Neural progenitor cell (in vitro differentiated cells): ENCODE measurements at regions not wholly inside any gene's neighbourhood (a gene's known extent, or its start where the extent isn't known, plus 50 kb on each side); places are given as distances from the start of the nearest gene placed in this dataset.

ENCODE experiments used
- DNase-seq: peaks from one replicate; pipeline ENCODE4 v3.0.0-alpha.2; 2016; ENCODE audit warnings: low spot score
- H2AFZ ChIP-seq: fragments of 200-600 bp; sonication (generic); replicated peaks from 2 replicates; pipeline ENCODE4 v1.6.1; 2016; ENCODE audit warnings: antibody characterized with exemption
- H3F3A ChIP-seq: fragments of 200-600 bp; sonication (generic); 2 replicates; pipeline ENCODE4 v1.6.1; 2016; ENCODE audit warnings: antibody characterized with exemption, low read depth
- H3K27ac ChIP-seq: fragments of 200-600 bp; sonication (generic); 2 replicates; pipeline ENCODE4 v1.5.1; 2016; ENCODE audit warnings: mild to moderate bottlenecking
- H3K27me3 ChIP-seq: fragments of 200-600 bp; sonication (generic); 2 replicates; pipeline ENCODE4 v1.6.1; 2016; ENCODE audit warnings: mild to moderate bottlenecking, moderate library complexity
- H3K36me3 ChIP-seq: fragments of 200-600 bp; sonication (generic); 2 replicates; pipeline ENCODE4 v1.5.1; 2016
- H3K4me1 ChIP-seq: fragments of 200-600 bp; sonication (generic); 2 replicates; pipeline ENCODE4 v1.6.1; 2016; ENCODE audit warnings: mixed run types
- H3K4me2 ChIP-seq: fragments of 200-600 bp; sonication (generic); 2 replicates; pipeline ENCODE4 v1.6.1; 2016
- H3K4me3 ChIP-seq: fragments of 200-600 bp; sonication (generic); 2 replicates; pipeline ENCODE4 v1.5.1; 2016
- H3K79me2 ChIP-seq: fragments of 200-600 bp; sonication (generic); 2 replicates; pipeline ENCODE4 v1.6.1; 2016; ENCODE audit warnings: low read depth
- H3K9ac ChIP-seq: fragments of 200-600 bp; sonication (generic); 2 replicates; pipeline ENCODE4 v1.6.1; 2016
- H3K9me3 ChIP-seq: fragments of 200-600 bp; sonication (generic); 2 replicates; pipeline ENCODE4 v1.5.1; 2016; ENCODE audit warnings: low read depth
- H4K20me1 ChIP-seq: fragments of 200-600 bp; sonication (generic); 2 replicates; pipeline ENCODE4 v1.6.1; 2016; ENCODE audit warnings: low read depth
- H3K27ac Mint-ChIP-seq: 3 replicates; pipeline ENCODE4 v1.8.0; 2021; ENCODE audit warnings: mixed read lengths
- H3K27me3 Mint-ChIP-seq: 2 replicates; pipeline ENCODE4 v1.8.0; 2022; ENCODE audit warnings: low read depth, mild to moderate bottlenecking, inconsistent platforms, moderate library complexity, mixed read lengths; ENCODE audit not compliant: insufficient read depth
- H3K36me3 Mint-ChIP-seq: 3 replicates; pipeline ENCODE4 v1.8.0; 2021; ENCODE audit warnings: mixed read lengths
- H3K4me1 Mint-ChIP-seq: 3 replicates; pipeline ENCODE4 v1.8.0; 2021; ENCODE audit warnings: mixed read lengths
- H3K4me3 Mint-ChIP-seq: 3 replicates; pipeline ENCODE4 v1.8.0; 2021; ENCODE audit warnings: mild to moderate bottlenecking, moderate library complexity, mixed read lengths
- H3K9me3 Mint-ChIP-seq: 3 replicates; pipeline ENCODE4 v1.8.0; 2020; ENCODE audit warnings: mixed read lengths
- CTCF ChIP-seq: fragments of 200-600 bp; sonication (generic); IDR thresholded peaks from 2 replicates; pipeline ENCODE4 v1.5.1; 2017; ENCODE audit warnings: antibody characterized with exemption, mild to moderate bottlenecking
- EZH2 ChIP-seq: fragments of 200-600 bp; sonication (generic); IDR thresholded peaks from 2 replicates; pipeline ENCODE4 v1.6.1; 2017; ENCODE audit warnings: antibody characterized with exemption, mild to moderate bottlenecking, moderate library complexity
- EZH2phosphoT487 ChIP-seq: fragments of 200-600 bp; sonication (generic); IDR thresholded peaks from 2 replicates; pipeline ENCODE4 v1.6.1; 2017; ENCODE audit warnings: antibody characterized with exemption

- no peak overlapping the region for H3K27ac ChIP-seq
Measured at GRCh38 chr5:126718236-126718868, 58.6 kb upstream of the LMNB1 start.

DNA sequence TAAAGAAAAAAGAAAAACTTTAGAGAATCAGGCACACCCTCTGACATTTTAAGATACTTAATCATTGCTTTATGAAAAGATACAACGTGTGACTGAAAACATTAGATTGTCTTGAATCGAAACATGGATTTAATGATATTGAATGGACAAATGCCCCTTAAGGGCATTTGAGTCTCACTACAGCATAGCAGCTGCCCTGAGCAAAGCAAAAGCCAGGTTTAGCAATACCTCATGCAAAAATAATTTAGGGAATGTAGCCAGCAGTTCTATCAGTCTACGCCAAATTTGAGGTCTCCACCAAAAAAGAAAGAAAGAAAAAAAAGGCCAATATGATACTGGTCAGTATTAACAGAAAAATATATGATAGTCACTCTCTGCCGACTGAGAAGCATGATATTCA lies 56.6 kb upstream of the LMNB1 start:
- no peaks in the 10 kb centered on the region for H3K36me3 ChIP-seq
- no peak overlapping the region for H3K4me3 ChIP-seq
- no peaks in the 10 kb centered on the region for H3K9me3 ChIP-seq
- Mint-ChIP-seq H3K36me3 (no peaks in the 10 kb centered on the region), H3K4me3 (no peak overlapping the region), H3K4me1 (peaks cover 5% of the 10 kb centered on the region), H3K27me3 (peaks cover 2% of the 10 kb centered on the region), H3K9me3 (no peaks in the 10 kb centered on the region), H3K27ac (no peak overlapping the region)
- no peak for DNase-seq
- no peaks in the 10 kb centered on the region for H3F3A ChIP-seq
- H3K4me1 ChIP-seq: peaks cover 3% of the 10 kb centered on the region
- no peak overlapping the region for H3K4me2 ChIP-seq
- no peaks in the 10 kb centered on the region for H4K20me1 ChIP-seq
- no peaks in the 10 kb centered on the region for H3K27me3 ChIP-seq
- no peak overlapping the region for H3K9ac ChIP-seq
- TF ChIP-seq EZH2phosphoT487 (no peak), EZH2 (no peak), CTCF (no peak)
- H3K79me2 ChIP-seq: no peaks in the 10 kb centered on the region
- no peak overlapping the region for H3K27ac ChIP-seq
- H2AFZ ChIP-seq: no peak overlapping the region

More at GRCh38 chr5:126718236-126718868, 58.6 kb upstream of the LMNB1 start:
- Histone ChIP-seq H3K4me2 (no peak overlapping the region), H3K27me3 (no peaks in the 10 kb centered on the region), H2AFZ (no peak overlapping the region), H3K9ac (no peak overlapping the region), H3K79me2 (no peaks in the 10 kb centered on the region), H3K4me3 (no peak overlapping the region), H3F3A (no peaks in the 10 kb centered on the region), H3K9me3 (no peaks in the 10 kb centered on the region), H3K36me3 (no peaks in the 10 kb centered on the region), H3K4me1 (peaks cover 3% of the 10 kb centered on the region), H4K20me1 (no peaks in the 10 kb centered on the region)
- no peaks in the 10 kb centered on the region for H3K9me3 Mint-ChIP-seq
- no peaks in the 10 kb centered on the region for H3K36me3 Mint-ChIP-seq
- TF ChIP-seq EZH2phosphoT487: no peak
- TF ChIP-seq EZH2: no peak
- no peak for TF ChIP-seq CTCF
- DNase-seq: peak; percentile 55
- no peak overlapping the region for H3K4me3 Mint-ChIP-seq
- no peak overlapping the region for H3K27ac Mint-ChIP-seq
- peaks cover 5% of the 10 kb centered on the region for H3K4me1 Mint-ChIP-seq
- peaks cover 2% of the 10 kb centered on the region for H3K27me3 Mint-ChIP-seq

GRCh38 chr5:126723643-126724042 lies 53.3 kb upstream of the LMNB1 start:
- DNase-seq: no peak
- H3K27me3 ChIP-seq: no peaks in the 10 kb centered on the region
- H3K36me3 ChIP-seq: no peaks in the 10 kb centered on the region
- no peaks in the 10 kb centered on the region for H3K9me3 ChIP-seq
- H3K27ac Mint-ChIP-seq: no peak overlapping the region
- H3K36me3 Mint-ChIP-seq: no peaks in the 10 kb centered on the region
- no peak overlapping the region for H3K9ac ChIP-seq
- no peaks in the 10 kb centered on the region for H3K79me2 ChIP-seq
- H3K4me3 Mint-ChIP-seq: no peak overlapping the region
- H2AFZ ChIP-seq: no peak overlapping the region
- H3K27me3 Mint-ChIP-seq: no peaks in the 10 kb centered on the region
- H3F3A ChIP-seq: no peaks in the 10 kb centered on the region
- TF ChIP-seq CTCF (no peak), EZH2phosphoT487 (no peak), EZH2 (no peak)
- no peaks in the 10 kb centered on the region for H4K20me1 ChIP-seq
- H3K4me1 ChIP-seq: peaks cover under 1% of the 10 kb centered on the region
- H3K27ac ChIP-seq: no peak overlapping the region
- no peak overlapping the region for H3K4me3 ChIP-seq
- H3K9me3 Mint-ChIP-seq: no peaks in the 10 kb centered on the region
- H3K4me1 Mint-ChIP-seq: no peaks in the 10 kb centered on the region
- H3K4me2 ChIP-seq: no peak overlapping the region
